SK-N-SH treated with all-trans-retinoic acid at 6 μM for 48 hours (cell line): ENCODE measurements at regions not wholly inside any gene's neighbourhood (a gene's known extent, or its start where the extent isn't known, plus 50 kb on each side); places are given as distances from the start of the nearest gene placed in this dataset.

ENCODE experiments used
- ATAC-seq: fragments of 200-7000 bp; cut with Tn5 transposase; 3 replicates; pipeline ENCODE4 v1.9.1; 2020; ENCODE audit warnings: mild to moderate bottlenecking, moderate library complexity
- ARNTL ChIP-seq: fragments of 450-650 bp; formaldehyde crosslinking; IDR thresholded peaks from 2 replicates; pipeline ENCODE4 v1.5.0; 2020; ENCODE audit warnings: low read depth, mild to moderate bottlenecking, moderate library complexity, borderline replicate concordance
- BACH2 ChIP-seq: fragments of 250-450 bp; sonication (Bioruptor Pico); IDR thresholded peaks from 2 replicates; pipeline ENCODE4 v1.9.0; 2021; ENCODE audit warnings: mild to moderate bottlenecking, borderline replicate concordance
- CREB5 ChIP-seq: fragments of 250-450 bp; sonication (Bioruptor Pico); IDR thresholded peaks from 2 replicates; pipeline ENCODE4 v1.5.1; 2020; ENCODE audit warnings: low read depth, mild to moderate bottlenecking, moderate library complexity
- CSDC2 ChIP-seq: fragments of 250-450 bp; sonication (Bioruptor Pico); IDR thresholded peaks from 2 replicates; pipeline ENCODE4 v1.5.0; 2020; ENCODE audit warnings: mild to moderate bottlenecking, moderate library complexity
- ESRRG ChIP-seq: fragments of 250-450 bp; sonication (Bioruptor Pico); IDR thresholded peaks from 2 replicates; pipeline ENCODE4 v1.6.1; 2021; ENCODE audit warnings: mild to moderate bottlenecking
- GLIS3 ChIP-seq: fragments of 250-450 bp; sonication (Bioruptor Pico); IDR thresholded peaks from 2 replicates; pipeline ENCODE4 v1.5.0; 2020; ENCODE audit warnings: mild to moderate bottlenecking, moderate library complexity
- ISL1 ChIP-seq: fragments of 250-450 bp; sonication (Bioruptor Pico); IDR thresholded peaks from 2 replicates; pipeline ENCODE4 v2.1.2; 2022; ENCODE audit warnings: mild to moderate bottlenecking, moderate library complexity
- OSR1 ChIP-seq: fragments of 250-450 bp; sonication (Bioruptor Pico); IDR thresholded peaks from 2 replicates; pipeline ENCODE4 v1.8.0; 2022; ENCODE audit warnings: moderate library complexity, mild to moderate bottlenecking, inconsistent platforms
- PATZ1 ChIP-seq: fragments of 250-450 bp; sonication (Bioruptor Pico); IDR thresholded peaks from 2 replicates; pipeline ENCODE4 v1.8.0; 2020; ENCODE audit warnings: mild to moderate bottlenecking, moderate library complexity, borderline replicate concordance
- PPARA ChIP-seq: fragments of 250-450 bp; sonication (Bioruptor Pico); IDR thresholded peaks from 2 replicates; pipeline ENCODE4 v1.5.0; 2020; ENCODE audit warnings: mild to moderate bottlenecking, borderline replicate concordance
- RARB ChIP-seq: fragments of 250-450 bp; sonication (Bioruptor Pico); IDR thresholded peaks from 2 replicates; pipeline ENCODE4 v1.8.0; 2021; ENCODE audit warnings: mild to moderate bottlenecking, moderate library complexity
- SNAI2 ChIP-seq: fragments of 250-450 bp; sonication (Bioruptor Pico); IDR thresholded peaks from 2 replicates; pipeline ENCODE4 v1.5.0; 2020; ENCODE audit warnings: mild to moderate bottlenecking, moderate library complexity
- TCF4 ChIP-seq: fragments of 250-450 bp; sonication (Bioruptor Pico); IDR thresholded peaks from 2 replicates; pipeline ENCODE4 v1.8.0; 2021; ENCODE audit warnings: mild to moderate bottlenecking, moderate library complexity, borderline replicate concordance
- TOX ChIP-seq: fragments of 250-450 bp; sonication (Bioruptor Pico); IDR thresholded peaks from 2 replicates; pipeline ENCODE4 v1.8.0; 2021; ENCODE audit warnings: mild to moderate bottlenecking, moderate library complexity, borderline replicate concordance
- TSHZ2 ChIP-seq: fragments of 250-450 bp; sonication (Bioruptor Pico); IDR thresholded peaks from 2 replicates; pipeline ENCODE4 v1.5.0; 2020; ENCODE audit warnings: mild to moderate bottlenecking, moderate library complexity
- ZC3H10 ChIP-seq: fragments of 250-450 bp; sonication (Bioruptor Pico); IDR thresholded peaks from 2 replicates; pipeline ENCODE4 v1.5.1; 2021; ENCODE audit warnings: mild to moderate bottlenecking, moderate library complexity
- ZFP3 ChIP-seq: fragments of 250-450 bp; sonication (Bioruptor Pico); IDR thresholded peaks from 2 replicates; pipeline ENCODE4 v1.5.0; 2020; ENCODE audit warnings: mild to moderate bottlenecking, moderate library complexity
- ZFP30 ChIP-seq: fragments of 450-650 bp; formaldehyde crosslinking; IDR thresholded peaks from 2 replicates; pipeline ENCODE4 v1.5.0; 2022; ENCODE audit warnings: mild to moderate bottlenecking, moderate library complexity
- ZNF565 ChIP-seq: fragments of 450-650 bp; formaldehyde crosslinking; conservative IDR thresholded peaks from 2 replicates; pipeline ENCODE4 v1.5.0; 2020; ENCODE audit warnings: low read depth, mild to moderate bottlenecking, moderate library complexity
- ZNF70 ChIP-seq: fragments of 450-650 bp; formaldehyde crosslinking; IDR thresholded peaks from 2 replicates; pipeline ENCODE4 v1.5.0; 2020; ENCODE audit warnings: mild to moderate bottlenecking, moderate library complexity
- ZNF8 ChIP-seq: fragments of 450-650 bp; formaldehyde crosslinking; IDR thresholded peaks from 2 replicates; pipeline ENCODE4 v1.5.0; 2020; ENCODE audit warnings: mild to moderate bottlenecking, moderate library complexity
- TF ChIP-seq, protein P1 (sequence below): fragments of 250-450 bp; sonication (Bioruptor Pico); IDR thresholded peaks from 2 replicates; pipeline ENCODE4 v1.5.1; 2021; ENCODE audit warnings: mild to moderate bottlenecking, moderate library complexity
- TF ChIP-seq, protein P2 (sequence below): fragments of 250-450 bp; sonication (Bioruptor Pico); IDR thresholded peaks from 2 replicates; pipeline ENCODE4 v1.8.0; 2021; ENCODE audit warnings: low read depth, mild to moderate bottlenecking, moderate library complexity, borderline replicate concordance

DNA sequence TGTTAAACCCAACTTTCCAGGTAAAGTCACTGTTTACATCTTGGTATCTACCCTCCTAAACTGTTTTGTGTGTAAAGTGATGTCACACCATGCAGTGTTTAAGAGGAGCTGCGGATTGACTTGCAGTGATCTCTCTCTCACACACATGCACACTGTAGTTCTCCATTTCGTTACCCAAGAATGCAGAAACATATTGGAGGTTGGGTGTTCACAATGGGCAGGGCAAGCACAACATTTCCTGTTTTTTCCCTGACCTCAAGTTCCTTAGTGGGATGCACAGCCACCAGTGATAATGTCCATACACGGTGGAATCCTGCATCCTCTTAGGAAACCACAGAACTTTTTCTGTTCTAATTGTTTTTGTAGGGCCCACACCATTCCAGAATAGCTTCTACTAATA lies 85.3 kb upstream of the CFAP20DC start (continued):
- TF ChIP-seq, protein P1, sequence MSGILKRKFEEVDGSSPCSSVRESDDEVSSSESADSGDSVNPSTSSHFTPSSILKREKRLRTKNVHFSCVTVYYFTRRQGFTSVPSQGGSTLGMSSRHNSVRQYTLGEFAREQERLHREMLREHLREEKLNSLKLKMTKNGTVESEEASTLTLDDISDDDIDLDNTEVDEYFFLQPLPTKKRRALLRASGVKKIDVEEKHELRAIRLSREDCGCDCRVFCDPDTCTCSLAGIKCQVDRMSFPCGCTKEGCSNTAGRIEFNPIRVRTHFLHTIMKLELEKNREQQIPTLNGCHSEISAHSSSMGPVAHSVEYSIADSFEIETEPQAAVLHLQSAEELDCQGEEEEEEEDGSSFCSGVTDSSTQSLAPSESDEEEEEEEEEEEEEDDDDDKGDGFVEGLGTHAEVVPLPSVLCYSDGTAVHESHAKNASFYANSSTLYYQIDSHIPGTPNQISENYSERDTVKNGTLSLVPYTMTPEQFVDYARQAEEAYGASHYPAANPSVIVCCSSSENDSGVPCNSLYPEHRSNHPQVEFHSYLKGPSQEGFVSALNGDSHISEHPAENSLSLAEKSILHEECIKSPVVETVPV (CRISPR knock-in tag): no peak
- TF ChIP-seq ZNF565 (CRISPR knock-in tag) (no peak), ZNF70 (CRISPR knock-in tag) (no peak), PPARA (CRISPR knock-in tag) (no peak)

DNA sequence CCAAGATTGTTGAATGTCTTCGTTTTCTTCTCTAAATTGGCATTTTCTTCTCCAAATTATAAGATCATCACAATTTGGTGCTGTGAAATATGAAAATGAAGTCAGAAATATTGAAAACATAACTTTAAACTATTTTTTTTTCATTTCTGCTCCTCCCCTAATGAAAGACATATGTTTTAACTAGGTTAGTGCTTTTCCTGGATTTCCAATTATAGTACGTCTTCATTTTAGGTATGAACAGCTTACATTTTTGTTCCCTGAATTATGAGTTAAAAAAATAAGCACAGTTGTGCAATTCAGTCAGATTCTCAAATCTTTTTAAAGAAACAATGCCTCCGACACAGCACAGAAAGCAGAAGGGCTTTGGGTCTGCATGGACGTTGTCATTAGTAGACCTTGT lies 83.5 kb upstream of the CFAP20DC start:
- ATAC-seq: peak; percentile 71

DNA sequence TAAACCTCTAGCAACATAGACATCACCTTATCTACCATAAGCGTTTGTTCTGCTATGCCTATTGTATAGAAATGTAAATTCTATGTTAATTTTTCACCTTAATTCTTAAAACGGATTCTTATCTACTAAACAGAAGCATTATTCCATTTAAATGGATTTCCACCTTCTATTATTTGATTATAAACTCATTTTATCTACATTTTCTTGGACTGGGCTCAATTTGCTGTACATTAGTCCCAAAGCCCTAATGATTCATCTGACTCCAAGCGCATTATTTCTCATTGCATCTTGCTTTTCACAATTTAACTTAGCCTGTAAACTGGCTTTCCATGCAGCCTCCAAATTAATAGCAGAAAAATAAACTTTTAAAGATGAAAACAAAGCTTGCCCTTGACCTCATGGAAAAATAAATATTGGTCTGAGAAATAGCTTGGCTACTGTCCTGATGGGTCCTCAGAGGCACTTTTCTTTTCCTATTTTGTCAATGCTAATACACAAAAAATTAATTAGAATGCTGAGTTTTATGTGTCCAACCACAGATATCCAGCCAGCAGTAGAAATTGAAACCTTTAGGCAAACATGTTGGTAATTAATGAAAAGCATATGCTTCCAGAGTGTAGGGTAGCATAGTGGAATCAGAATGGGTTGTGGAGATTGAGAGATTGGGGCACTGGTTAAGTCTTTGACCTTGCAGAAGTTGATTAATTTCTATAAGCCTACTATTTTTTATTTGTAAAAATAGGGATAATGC lies 81.4 kb upstream of the CFAP20DC start:
- TF ChIP-seq PPARA (CRISPR knock-in tag): no peak
- no peak for TF ChIP-seq RARB (CRISPR knock-in tag)
- TF ChIP-seq ZNF8 (CRISPR knock-in tag): peak; percentile 39; the same call in 1 of the 2 replicates
- TF ChIP-seq ARNTL: no peak
- no peak for TF ChIP-seq CSDC2 (CRISPR knock-in tag)
- no peak for TF ChIP-seq ZNF565 (CRISPR knock-in tag)
- no peak for TF ChIP-seq ZFP3 (CRISPR knock-in tag)
- no peak for TF ChIP-seq OSR1
- TF ChIP-seq ESRRG (CRISPR knock-in tag): no peak
- TF ChIP-seq PATZ1 (CRISPR knock-in tag): no peak
- TF ChIP-seq, protein P1 (CRISPR knock-in tag): peak; percentile 76; the same call in 1 of the 2 replicates
- TF ChIP-seq ZNF70 (CRISPR knock-in tag): no peak
- no peak for TF ChIP-seq GLIS3 (CRISPR knock-in tag)
- TF ChIP-seq ISL1 (CRISPR knock-in tag): peak; percentile 94
- no peak for TF ChIP-seq ZFP30
- peak; percentile 59; the same call in 1 of the 2 replicates for TF ChIP-seq CREB5 (CRISPR knock-in tag)
- TF ChIP-seq, protein P2, sequence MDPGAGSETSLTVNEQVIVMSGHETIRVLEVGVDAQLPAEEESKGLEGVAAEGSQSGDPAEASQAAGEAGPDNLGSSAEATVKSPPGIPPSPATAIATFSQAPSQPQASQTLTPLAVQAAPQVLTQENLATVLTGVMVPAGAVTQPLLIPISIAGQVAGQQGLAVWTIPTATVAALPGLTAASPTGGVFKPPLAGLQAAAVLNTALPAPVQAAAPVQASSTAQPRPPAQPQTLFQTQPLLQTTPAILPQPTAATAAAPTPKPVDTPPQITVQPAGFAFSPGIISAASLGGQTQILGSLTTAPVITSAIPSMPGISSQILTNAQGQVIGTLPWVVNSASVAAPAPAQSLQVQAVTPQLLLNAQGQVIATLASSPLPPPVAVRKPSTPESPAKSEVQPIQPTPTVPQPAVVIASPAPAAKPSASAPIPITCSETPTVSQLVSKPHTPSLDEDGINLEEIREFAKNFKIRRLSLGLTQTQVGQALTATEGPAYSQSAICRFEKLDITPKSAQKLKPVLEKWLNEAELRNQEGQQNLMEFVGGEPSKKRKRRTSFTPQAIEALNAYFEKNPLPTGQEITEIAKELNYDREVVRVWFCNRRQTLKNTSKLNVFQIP: peak; percentile 80; the same call in 1 of the 2 replicates
- no peak for TF ChIP-seq BACH2 (CRISPR knock-in tag)
- peak; percentile 71 for TF ChIP-seq TCF4 (CRISPR knock-in tag)
- no peak for TF ChIP-seq TSHZ2 (CRISPR knock-in tag)
- TF ChIP-seq ZC3H10: no peak
- TF ChIP-seq TOX (CRISPR knock-in tag): no peak
- TF ChIP-seq SNAI2: no peak
- TF ChIP-seq, all 23 proteins: peak for 6
- ATAC-seq: peak; percentile 56; the same call in 2 of the 3 replicates

More for the DNA sequence above, 83.5 kb upstream of the CFAP20DC start:
- TF ChIP-seq ISL1 (CRISPR knock-in tag): peak; percentile 49
- TF ChIP-seq BACH2 (CRISPR knock-in tag): no peak
